GM13977 (cell line): ENCODE measurements at regions not wholly inside any gene's neighbourhood (a gene's known extent, or its start where the extent isn't known, plus 50 kb on each side); places are given as distances from the start of the nearest gene placed in this dataset.

ENCODE experiments used
- DNase-seq: peaks from one replicate; pipeline ENCODE4 v3.0.0; 2012; ENCODE audit warnings: low spot score
- CTCF ChIP-seq: IDR thresholded peaks from 2 replicates; pipeline ENCODE4 v1.5.1; 2012; ENCODE audit warnings: mild to moderate bottlenecking, control low read depth; ENCODE audit not compliant: insufficient read depth; ENCODE audit errors: extremely low read depth, missing control alignments
- in situ Hi-C: fragments of 300-500 bp; cut with MboI; formaldehyde crosslinking; loops from one replicate; pipeline ENCODE4 v1.12.0; 2022; ENCODE audit warnings: low sequenced_read_pairs, low pct_unique_long_range_greater_than_20kb, mixed read lengths, inconsistent platforms; ENCODE audit not compliant: unreplicated experiment

GRCh38 chr2:16338026-16338425 is 327.6 kb downstream of the CYRIA start:
- in situ Hi-C loops, result no loop called here
- DNase-seq, result no peak
- no peak for TF ChIP-seq CTCF

- no peak for DNase-seq
- TF ChIP-seq CTCF, result no peak
- in situ Hi-C loops, result no loop called here
These were observed 328.7 kb downstream of the CYRIA start for GRCh38 chr2:16336916-16337315.

GRCh38 chr2:16336491-16336890 is 329.1 kb downstream of the CYRIA start:
- DNase-seq, result no peak
- no peak for TF ChIP-seq CTCF
- in situ Hi-C loops, result no loop called here

GRCh38 chr2:16335947-16336346 is 329.7 kb downstream of the CYRIA start:
- no peak for DNase-seq
- TF ChIP-seq CTCF, result no peak
- in situ Hi-C loops, result no loop called here

GRCh38 chr2:16335604-16335930 is 330.1 kb downstream of the CYRIA start:
- no peak for DNase-seq
- TF ChIP-seq CTCF, result no peak
- in situ Hi-C loops, result no loop called here

- DNase-seq, result no peak
- TF ChIP-seq CTCF, result no peak
- in situ Hi-C loops, result no loop called here
These were observed 330.6 kb downstream of the CYRIA start for GRCh38 chr2:16334886-16335603.
